ENCODE measurements at regions not wholly inside any gene's neighbourhood (a gene's known extent, or its start where the extent isn't known, plus 50 kb on each side); places are given as distances from the start of the nearest gene placed in this dataset.

- WGBS (ENCODE audit: low lambda C conversion rate) = 36% methylated on average over 2 of the region's 2 CpGs
- no peaks in the 10 kb centered on the region for H3K79me2 ChIP-seq (ENCODE audit: insufficient read depth)
- H2AFZ ChIP-seq (ENCODE audit: low read depth) = no peak overlapping the region
- H3K27ac ChIP-seq (ENCODE audit: low read depth in 2 of 2, low read length in 1 of 2) = no peak overlapping the region
- no peaks in the 10 kb centered on the region for H3K4me1 ChIP-seq (ENCODE audit: control insufficient read depth in 1 of 2, insufficient read depth in 2 of 2, low read depth in 1 of 2, low read length in 1 of 2)
- no peak overlapping the region for H3K4me3 ChIP-seq (ENCODE audit: low read depth in 2 of 2, low read length in 1 of 2)
- no peaks in the 10 kb centered on the region for H3K27me3 ChIP-seq (ENCODE audit: insufficient read depth)
- H3K9me3 ChIP-seq = no peaks in the 10 kb centered on the region
- ChIA-PET POLR2A (no interaction called here), CTCF (no interaction called here)
- no peak overlapping the region for H3K9ac ChIP-seq
- no peaks in the 10 kb centered on the region for H3K36me3 ChIP-seq (replicated peaks in 1 of 2; ENCODE audit: control insufficient read depth in 1 of 2, insufficient read depth in 2 of 2, low read length in 1 of 2)
- H4K20me1 ChIP-seq (ENCODE audit: insufficient read depth) = no peaks in the 10 kb centered on the region
- H3K9me2 ChIP-seq = no peaks in the 10 kb centered on the region
- H3F3A ChIP-seq (replicated peaks; ENCODE audit: insufficient read depth) = no peaks in the 10 kb centered on the region
- TF ChIP-seq PBX3 (IDR thresholded peaks at IDR 0.05) = no peak
- no peak for TF ChIP-seq FOSL2 (IDR thresholded peaks at IDR 0.05; ENCODE audit: borderline replicate concordance, low read depth)
- no peak for TF ChIP-seq CTCF (IDR thresholded peaks at IDR 0.05)
- TF ChIP-seq MAX (IDR thresholded peaks at IDR 0.05; ENCODE audit: low read depth) = no peak
- no peak for TF ChIP-seq ZBTB33 (IDR thresholded peaks at IDR 0.05; ENCODE audit: borderline replicate concordance, low read depth)
- TF ChIP-seq RXRA (IDR thresholded peaks at IDR 0.05; ENCODE audit: borderline replicate concordance, low read depth) = no peak
- no peak for TF ChIP-seq FOXJ3 (CRISPR knock-in tag; IDR thresholded peaks at IDR 0.05)
- TF ChIP-seq EP300 (IDR thresholded peaks at IDR 0.05; ENCODE audit: borderline replicate concordance in 1 of 2, low read depth in 1 of 2, low read length in 1 of 2) = no peak
- no peak for TF ChIP-seq MXI1 (IDR thresholded peaks at IDR 0.05; ENCODE audit: low read depth, low read length)
- no peak for TF ChIP-seq JUND (IDR thresholded peaks at IDR 0.05)
- no peak for TF ChIP-seq POLR2AphosphoS5 (IDR thresholded peaks at IDR 0.05; ENCODE audit: low read depth, low read length)
- no peak overlapping the region for H3K4me2 ChIP-seq
- DNase-seq = no peak
Observed at GRCh38 chr5:68505917-68506860, 290.6 kb downstream of the PIK3R1 start.
